CD4-positive, alpha-beta T cell treated with Interleukin-15 for 1 hour (primary cell): ENCODE measurements at regions not wholly inside any gene's neighbourhood (a gene's known extent, or its start where the extent isn't known, plus 50 kb on each side); places are given as distances from the start of the nearest gene placed in this dataset.
"Not testable (repeated sequence)": the region's sequence is repeated elsewhere in the genome, so short reads cannot be mapped to it uniquely, and the experiment has no call there.

Experiments
- DNase-seq: peaks from one replicate; pipeline ENCODE4 v3.0.0-alpha.2; 2020

DNA sequence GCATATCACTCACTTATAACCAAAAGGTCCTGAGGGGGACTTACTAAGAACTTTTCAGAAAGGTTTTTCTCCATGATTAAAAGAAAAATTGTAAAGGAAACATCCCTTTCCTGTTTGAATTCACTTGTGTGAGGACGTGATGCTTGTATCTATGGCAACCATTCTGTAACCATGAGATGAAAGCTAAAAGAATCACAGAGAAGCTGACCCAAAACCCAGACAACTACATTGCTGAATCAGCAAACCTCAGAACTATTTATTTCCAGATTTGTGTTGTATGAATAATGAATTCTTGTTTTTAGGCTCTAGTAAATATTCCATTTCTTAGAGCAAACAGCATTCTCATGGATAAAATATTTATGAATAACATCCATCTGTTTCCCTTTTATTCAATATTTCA lies 91.2 kb downstream of the RCHY1 start:
- DNase-seq: no peak

DNA sequence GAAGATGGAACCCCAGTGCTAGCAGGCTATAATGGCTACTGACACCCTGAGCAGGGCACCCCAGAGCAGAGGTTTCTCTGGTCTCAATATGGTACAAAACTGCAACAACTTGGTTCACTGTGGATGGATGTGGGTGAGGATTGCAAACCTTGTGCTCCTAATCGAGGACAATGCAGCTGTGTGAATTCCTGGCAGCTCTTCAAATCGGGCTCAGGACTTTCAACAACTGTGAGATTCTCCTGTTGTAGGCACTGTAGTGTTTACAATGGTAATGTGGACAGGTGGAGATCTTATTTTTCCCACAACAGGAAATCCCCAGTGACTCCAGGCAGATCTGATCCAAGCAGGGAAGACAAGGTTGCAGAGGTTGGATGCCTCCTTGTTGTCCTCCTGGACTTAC lies 101.5 kb downstream of the RCHY1 start:
- no peak for DNase-seq

DNA sequence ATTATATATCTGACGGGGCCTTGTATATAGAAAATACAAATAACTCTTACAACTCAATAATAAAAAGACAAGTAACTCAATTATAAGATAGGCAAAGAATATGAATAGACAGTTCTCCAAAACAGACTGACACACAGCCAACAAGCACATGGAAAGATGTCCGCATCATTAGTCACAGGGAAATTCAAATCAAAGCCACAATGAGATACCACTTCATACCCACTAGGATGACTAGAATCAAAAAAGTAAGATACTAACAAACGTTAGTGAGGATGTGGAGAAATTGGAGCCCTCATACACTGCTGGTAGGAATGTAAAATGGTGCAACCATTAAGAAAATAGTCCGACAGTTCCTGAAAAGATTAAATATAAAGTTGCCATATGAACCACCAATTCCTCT lies 115.7 kb downstream of the RCHY1 start:
- DNase-seq: no peak

GRCh38 chr4:75391489-75392166 lies 122.6 kb downstream of the RCHY1 start:
- no peak for DNase-seq

GRCh38 chr4:75386426-75386825 lies 127.8 kb downstream of the RCHY1 start:
- DNase-seq: not testable (repeated sequence)

DNA sequence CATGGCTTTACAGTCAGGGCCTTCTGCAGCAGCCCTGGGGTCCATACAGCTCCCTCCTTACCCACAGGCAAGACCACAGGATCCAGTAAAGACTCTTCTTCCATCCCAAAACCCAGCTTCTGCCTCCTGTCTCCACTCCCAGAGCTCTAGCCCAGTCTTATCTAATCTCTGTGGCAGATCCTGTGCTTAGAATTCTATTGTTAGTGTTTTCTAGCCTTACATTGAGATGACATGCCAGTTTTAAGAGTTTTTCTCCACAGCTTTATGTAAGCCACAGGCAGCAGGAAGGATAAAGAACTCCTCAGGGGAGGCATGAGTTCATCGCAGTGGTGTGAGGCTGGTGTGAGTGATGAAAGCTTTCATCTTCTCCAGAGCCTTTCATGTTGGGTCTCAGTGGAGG lies 129.1 kb downstream of the RCHY1 start:
- no peak for DNase-seq

DNA sequence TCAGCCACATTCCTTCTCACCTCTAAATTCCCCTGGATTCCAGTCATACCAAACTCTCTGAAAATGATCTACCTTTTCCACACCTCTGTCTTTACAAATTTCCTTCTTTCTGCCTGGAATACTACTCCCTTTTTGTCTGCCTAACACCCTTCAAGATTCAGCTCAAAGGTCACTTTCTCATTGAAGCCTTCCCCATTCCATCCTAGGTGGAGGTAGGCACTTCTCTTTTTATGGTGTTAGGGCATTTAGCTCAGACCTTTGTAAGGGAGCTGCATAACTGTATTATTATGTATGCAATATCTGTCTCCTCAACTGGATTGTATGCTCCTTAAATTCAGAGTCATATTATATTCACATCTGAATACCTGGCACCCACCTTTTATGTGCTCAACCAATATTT lies 137.7 kb downstream of the RCHY1 start:
- no peak for DNase-seq

- no peak for DNase-seq
Observed at GRCh38 chr4:75371915-75372314, 142.3 kb downstream of the RCHY1 start.

- no peak for DNase-seq
Observed at GRCh38 chr4:75370576-75370975, 143.6 kb downstream of the RCHY1 start.

DNA sequence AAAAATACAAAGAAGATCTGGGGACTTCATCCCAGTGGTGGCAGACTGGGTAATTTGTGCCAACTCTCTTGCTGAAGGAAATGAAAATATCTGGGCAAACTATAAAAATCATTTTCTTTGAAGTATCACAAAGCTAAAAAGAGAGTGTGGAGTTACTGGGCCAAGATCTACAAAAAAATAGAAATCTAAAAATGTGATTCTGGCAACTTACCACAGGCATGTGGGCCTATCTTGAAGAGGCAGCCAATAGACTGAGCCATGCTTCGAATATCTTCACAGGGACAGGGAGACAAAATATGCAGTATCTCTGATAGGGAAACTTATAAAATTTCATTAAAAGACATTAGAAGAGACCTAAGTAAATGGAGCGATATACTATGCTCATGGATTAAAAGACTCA lies 168.8 kb downstream of the RCHY1 start:
- DNase-seq: no peak

DNA sequence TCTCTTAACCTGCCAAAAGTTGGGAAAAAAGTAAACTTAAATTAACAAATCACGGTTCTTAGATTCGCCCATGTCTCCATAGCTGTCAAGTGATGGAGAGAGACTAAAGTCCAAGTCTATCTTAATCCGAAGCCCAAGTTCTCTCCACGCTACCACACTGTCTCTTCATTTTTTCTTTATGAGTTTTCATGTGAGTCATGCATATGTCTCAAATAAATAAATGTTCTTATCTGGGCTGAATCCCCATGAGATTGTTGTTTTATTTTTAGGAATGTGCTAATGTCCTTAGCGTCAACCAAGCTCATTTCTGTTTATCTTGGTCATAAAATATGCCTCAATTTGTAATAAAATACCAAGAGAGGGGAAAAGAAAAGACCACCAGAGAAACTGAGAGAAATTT lies 169.3 kb downstream of the RCHY1 start:
- DNase-seq: no peak

- DNase-seq: no peak
Observed at GRCh38 chr4:75343333-75343732, 170.9 kb downstream of the RCHY1 start.

GRCh38 chr4:75340561-75340960 lies 173.6 kb downstream of the RCHY1 start:
- DNase-seq: no peak

DNA sequence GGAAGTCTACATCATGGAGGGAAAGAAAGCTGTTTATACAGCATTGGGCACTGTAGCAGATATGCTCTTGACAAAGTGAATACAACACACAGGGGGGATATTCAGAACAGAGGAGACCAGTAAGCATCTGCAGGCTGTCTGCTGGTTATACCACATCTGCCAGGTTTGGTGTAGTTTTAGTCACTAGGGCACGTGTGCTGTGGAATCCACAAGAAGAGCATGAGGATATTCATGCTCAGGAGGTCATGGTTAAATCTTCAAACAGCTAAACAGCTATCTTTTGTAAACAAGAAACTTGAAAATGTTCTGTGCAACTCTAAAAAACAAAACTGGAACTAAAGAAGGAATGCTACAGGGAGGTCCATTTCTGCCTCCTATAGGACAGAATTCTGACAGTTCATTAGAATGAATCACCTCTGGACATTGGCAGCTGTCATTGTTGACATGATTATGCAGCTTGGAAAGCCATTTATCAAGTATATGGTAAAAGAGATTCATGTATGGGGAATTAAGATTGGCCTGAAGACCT lies 175.8 kb downstream of the RCHY1 start:
- DNase-seq: no peak

DNA sequence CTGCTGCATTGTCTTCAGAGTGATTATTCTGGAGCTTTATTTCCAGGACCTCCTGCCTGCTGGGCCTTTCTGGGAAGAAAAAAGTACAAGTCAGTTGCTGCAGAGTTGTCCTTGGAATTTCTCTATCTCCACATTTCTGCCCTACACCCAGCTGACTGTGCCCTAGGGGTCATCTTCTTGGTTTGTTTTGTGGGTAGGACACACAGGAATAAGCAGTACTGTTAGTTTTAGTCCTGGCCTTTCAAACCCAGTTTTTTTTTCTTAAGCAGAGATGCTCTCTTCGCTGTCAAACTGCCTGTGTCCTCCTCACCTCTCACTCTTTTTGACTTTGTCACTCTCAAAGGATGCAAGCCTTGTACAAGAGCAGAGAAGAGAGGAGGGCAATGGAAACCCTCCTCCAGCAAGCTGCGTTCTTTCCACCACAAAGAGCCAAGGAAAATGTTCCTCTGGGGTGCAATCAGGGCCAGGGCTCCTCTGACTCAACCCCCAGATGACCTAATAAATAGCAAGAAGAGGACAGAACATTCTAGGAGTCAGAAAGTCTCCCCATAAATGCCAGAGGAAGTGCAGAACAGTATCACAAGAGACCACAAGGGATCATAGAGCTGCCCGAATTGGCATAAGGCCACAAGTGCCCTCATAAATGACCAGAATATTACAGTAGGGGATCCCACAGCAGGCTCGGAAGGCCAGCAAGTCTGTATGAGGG lies 186.2 kb downstream of the RCHY1 start:
- DNase-seq: no peak

DNA sequence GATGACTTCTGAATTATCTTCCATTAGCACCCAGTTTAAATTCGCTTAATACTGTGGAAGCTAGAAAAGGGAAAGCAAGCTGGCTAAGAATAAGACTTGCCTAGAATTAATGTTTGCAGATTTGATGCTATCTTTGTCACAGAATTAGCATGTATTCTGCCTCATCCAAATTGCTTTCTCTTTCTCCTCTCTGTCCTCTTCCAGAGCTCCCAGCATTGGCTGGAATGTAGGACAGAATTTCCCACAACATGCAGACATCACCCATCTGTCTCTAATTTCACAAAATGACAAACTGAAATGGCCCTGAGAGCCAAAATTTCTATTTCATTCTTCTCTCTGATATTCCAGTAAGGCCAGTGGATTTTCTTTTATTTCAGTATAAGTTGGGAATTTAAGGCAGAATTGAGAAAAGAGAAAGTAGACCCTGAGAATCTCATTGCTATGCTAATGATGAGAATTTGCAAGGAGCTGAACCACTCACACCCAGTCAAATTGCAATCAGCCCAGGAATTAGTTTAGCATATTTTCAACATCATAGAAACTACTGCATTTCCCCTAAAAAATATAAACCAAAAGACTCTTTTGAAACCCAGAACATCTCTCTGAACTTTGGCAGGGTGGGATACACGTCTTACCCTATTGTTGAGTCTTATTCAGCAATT lies 188.8 kb downstream of the RCHY1 start:
- DNase-seq: no peak

GRCh38 chr4:75321484-75321883 lies 192.7 kb downstream of the RCHY1 start:
- DNase-seq: no peak

- not testable (repeated sequence) for DNase-seq
Observed at GRCh38 chr4:75317641-75318040, 196.6 kb downstream of the RCHY1 start.

- DNase-seq: no peak
Observed at GRCh38 chr4:75308049-75308448, 206.2 kb downstream of the RCHY1 start.

GRCh38 chr4:75306506-75306905 lies 207.7 kb downstream of the RCHY1 start:
- DNase-seq: no peak

GRCh38 chr4:75302648-75303047 lies 211.6 kb downstream of the RCHY1 start:
- no peak for DNase-seq

DNA sequence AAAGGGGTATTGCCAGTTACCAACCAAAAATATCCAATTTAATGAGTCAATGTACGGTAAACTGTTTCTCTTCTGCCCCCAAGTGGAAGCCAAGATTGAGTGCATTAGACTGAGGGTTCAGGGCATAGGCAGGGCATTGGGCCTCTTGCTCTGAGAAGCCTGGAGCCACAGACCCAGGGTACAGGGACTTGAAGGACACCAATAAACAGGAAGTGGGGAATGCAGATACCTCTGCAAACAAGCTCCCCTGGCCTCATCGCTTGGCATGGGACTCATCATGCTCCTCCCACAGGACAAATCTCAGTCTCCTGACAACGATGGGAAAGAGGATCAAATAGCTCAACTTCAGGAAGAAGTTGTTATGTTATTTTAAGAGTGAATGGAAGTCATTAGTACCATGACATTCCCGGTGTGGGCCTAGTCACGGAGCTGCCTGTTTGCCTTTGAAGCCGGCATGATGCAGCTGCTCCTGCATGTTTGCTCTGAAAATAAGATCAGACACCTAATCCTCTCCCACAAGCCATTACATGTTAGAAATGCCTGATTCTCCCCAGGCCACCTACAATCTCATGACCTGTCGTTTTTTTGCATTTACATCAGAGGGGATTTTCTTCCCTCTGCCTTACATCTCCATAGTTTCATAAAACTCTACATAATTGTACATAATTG lies 224.2 kb downstream of the RCHY1 start:
- no peak for DNase-seq

GRCh38 chr4:75287738-75288517 lies 226.3 kb downstream of the RCHY1 start:
- DNase-seq: no peak
